Prostate gland (tissue), 2 donors: ENCODE measurements at regions not wholly inside any gene's neighbourhood (a gene's known extent, or its start where the extent isn't known, plus 50 kb on each side); places are given as distances from the start of the nearest gene placed in this dataset.

Experiments
- POLR2A ChIP-seq: fragments of 450-650 bp; IDR thresholded peaks from one replicate; pipeline ENCODE4 v1.6.1; 2016; ENCODE audit warnings: antibody characterized with exemption, mild to moderate bottlenecking
- POLR2AphosphoS5 ChIP-seq: sonication (generic); formaldehyde crosslinking; IDR thresholded peaks from one replicate; pipeline ENCODE4 v1.6.1; 2017; ENCODE audit warnings: antibody characterized with exemption
- TF ChIP-seq, protein P1 (sequence below), 4 experiments: fragments of 200-600 bp in 2 of 4; fragments of 450-650 bp in 2 of 4; sonication (generic) in 2 of 4; IDR thresholded peaks; 1 replicate in 3 of 4; 2 replicates in 1 of 4; pipeline ENCODE4 v1.5.1; 2016 to 2019; ENCODE audit warnings: antibody characterized with exemption in 4 of 4, mild to moderate bottlenecking in 2 of 4, moderate library complexity in 2 of 4

DNA sequence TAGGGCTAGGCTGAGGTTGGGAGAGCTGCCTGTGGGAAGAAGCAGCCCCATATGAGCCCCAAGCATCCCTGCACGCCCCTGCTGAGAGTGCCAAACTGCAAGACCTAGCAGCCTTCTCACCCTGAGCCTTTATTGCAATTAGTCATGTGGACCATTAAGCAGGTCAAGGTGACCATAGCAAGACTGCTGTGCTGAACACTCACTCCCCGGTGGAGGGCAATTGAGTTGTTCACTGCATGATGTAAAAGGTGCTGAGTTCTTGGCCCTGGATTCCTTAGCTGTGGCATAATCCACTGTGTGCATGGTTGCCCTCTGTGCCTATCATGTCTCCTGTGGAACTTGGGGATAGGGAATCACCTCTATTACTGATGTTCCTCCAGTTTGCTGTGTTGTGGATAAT, 131.1 kb downstream of the FOXD1 start:
- TF ChIP-seq, protein P1, sequence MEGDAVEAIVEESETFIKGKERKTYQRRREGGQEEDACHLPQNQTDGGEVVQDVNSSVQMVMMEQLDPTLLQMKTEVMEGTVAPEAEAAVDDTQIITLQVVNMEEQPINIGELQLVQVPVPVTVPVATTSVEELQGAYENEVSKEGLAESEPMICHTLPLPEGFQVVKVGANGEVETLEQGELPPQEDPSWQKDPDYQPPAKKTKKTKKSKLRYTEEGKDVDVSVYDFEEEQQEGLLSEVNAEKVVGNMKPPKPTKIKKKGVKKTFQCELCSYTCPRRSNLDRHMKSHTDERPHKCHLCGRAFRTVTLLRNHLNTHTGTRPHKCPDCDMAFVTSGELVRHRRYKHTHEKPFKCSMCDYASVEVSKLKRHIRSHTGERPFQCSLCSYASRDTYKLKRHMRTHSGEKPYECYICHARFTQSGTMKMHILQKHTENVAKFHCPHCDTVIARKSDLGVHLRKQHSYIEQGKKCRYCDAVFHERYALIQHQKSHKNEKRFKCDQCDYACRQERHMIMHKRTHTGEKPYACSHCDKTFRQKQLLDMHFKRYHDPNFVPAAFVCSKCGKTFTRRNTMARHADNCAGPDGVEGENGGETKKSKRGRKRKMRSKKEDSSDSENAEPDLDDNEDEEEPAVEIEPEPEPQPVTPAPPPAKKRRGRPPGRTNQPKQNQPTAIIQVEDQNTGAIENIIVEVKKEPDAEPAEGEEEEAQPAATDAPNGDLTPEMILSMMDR (IDR thresholded peaks at IDR 0.05), result no peak
- TF ChIP-seq POLR2A (no peak), POLR2AphosphoS5 (no peak)
